ENCODE measurements at regions not wholly inside any gene's neighbourhood (a gene's known extent, or its start where the extent isn't known, plus 50 kb on each side); places are given as distances from the start of the nearest gene placed in this dataset.
A peak's percentile ranks its signal among the peaks of the same experiment; 100 is the strongest.

DNA sequence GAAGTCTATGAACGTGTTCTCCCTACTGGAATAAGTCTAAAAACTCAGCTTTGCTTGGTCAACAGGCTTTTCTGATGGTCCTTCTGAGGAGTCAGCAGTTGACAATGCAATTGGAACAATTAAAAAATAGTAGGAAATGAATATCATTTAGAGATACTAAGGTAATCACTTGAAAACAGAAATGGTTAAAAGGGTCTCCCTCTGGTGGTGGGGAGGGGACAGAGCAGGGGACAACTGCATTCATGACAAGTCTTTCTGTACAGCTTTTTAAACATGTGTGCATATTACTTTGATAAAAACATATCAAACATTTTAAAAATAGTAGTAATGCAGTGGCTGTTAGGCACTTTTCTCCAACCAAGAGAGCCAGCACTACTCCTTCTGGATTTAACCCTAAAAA lies 119.9 kb upstream of the FHIT start:
- no peak overlapping the region for H3K9ac ChIP-seq
- H3F3A ChIP-seq (ENCODE audit: low read depth) = no peaks in the 10 kb centered on the region
- H3K4me2 ChIP-seq = no peak overlapping the region
- H3K27me3 ChIP-seq = no peaks in the 10 kb centered on the region
- no peaks in the 10 kb centered on the region for H3K4me1 ChIP-seq
- H3K9me3 ChIP-seq (ENCODE audit: low read depth) = no peaks in the 10 kb centered on the region
- Mint-ChIP-seq H3K4me3 (no peak overlapping the region), H3K9me3 (peaks cover 7% of the 10 kb centered on the region), H3K27ac (no peak overlapping the region), H3K4me1 (peaks cover 5% of the 10 kb centered on the region), H3K27me3 (ENCODE audit: insufficient read depth, low read depth) (peaks cover 8% of the 10 kb centered on the region), H3K36me3 (no peaks in the 10 kb centered on the region)
- TF ChIP-seq EZH2 (IDR thresholded peaks at IDR 0.05) = no peak
- no peak for TF ChIP-seq EZH2phosphoT487 (IDR thresholded peaks at IDR 0.05)
- TF ChIP-seq, protein P1, sequence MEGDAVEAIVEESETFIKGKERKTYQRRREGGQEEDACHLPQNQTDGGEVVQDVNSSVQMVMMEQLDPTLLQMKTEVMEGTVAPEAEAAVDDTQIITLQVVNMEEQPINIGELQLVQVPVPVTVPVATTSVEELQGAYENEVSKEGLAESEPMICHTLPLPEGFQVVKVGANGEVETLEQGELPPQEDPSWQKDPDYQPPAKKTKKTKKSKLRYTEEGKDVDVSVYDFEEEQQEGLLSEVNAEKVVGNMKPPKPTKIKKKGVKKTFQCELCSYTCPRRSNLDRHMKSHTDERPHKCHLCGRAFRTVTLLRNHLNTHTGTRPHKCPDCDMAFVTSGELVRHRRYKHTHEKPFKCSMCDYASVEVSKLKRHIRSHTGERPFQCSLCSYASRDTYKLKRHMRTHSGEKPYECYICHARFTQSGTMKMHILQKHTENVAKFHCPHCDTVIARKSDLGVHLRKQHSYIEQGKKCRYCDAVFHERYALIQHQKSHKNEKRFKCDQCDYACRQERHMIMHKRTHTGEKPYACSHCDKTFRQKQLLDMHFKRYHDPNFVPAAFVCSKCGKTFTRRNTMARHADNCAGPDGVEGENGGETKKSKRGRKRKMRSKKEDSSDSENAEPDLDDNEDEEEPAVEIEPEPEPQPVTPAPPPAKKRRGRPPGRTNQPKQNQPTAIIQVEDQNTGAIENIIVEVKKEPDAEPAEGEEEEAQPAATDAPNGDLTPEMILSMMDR (IDR thresholded peaks at IDR 0.05) = peak; percentile 89
- H3K79me2 ChIP-seq (ENCODE audit: low read depth) = no peaks in the 10 kb centered on the region
- DNase-seq (ENCODE audit: low spot score) = peak; percentile 34
- no peaks in the 10 kb centered on the region for H3K36me3 ChIP-seq
- H2AFZ ChIP-seq (replicated peaks) = no peak overlapping the region
- no peaks in the 10 kb centered on the region for H4K20me1 ChIP-seq (ENCODE audit: low read depth)
- no peak overlapping the region for H3K27ac ChIP-seq
- no peak overlapping the region for H3K4me3 ChIP-seq

DNA sequence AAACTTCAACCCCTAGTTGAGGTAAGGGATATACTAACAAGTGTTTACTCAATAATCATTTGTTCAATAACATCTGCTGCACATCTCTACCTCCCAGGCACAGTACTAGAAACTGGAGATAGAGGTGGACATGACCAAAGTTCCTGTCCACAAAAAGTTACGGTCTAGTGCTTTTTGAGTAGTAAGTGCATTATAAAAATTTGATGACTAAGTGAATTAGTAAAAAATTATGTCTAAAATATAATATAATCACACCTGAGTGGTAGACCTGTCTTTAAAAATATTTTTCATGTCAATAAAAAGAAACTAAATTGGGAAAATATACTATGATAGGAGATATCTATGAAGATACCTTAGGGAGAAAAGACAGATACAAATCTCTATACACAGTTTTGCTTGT lies 121.5 kb upstream of the FHIT start:
- H3K4me2 ChIP-seq = no peak overlapping the region
- no peaks in the 10 kb centered on the region for H4K20me1 ChIP-seq (ENCODE audit: low read depth)
- H3K27me3 Mint-ChIP-seq (ENCODE audit: insufficient read depth, low read depth) = peaks cover 8% of the 10 kb centered on the region
- H3K9me3 Mint-ChIP-seq = peaks cover 2% of the 10 kb centered on the region
- no peaks in the 10 kb centered on the region for H3F3A ChIP-seq (ENCODE audit: low read depth)
- no peak for TF ChIP-seq EZH2 (IDR thresholded peaks at IDR 0.05)
- TF ChIP-seq, protein P1 (IDR thresholded peaks at IDR 0.05) = no peak
- TF ChIP-seq EZH2phosphoT487 (IDR thresholded peaks at IDR 0.05) = no peak
- no peaks in the 10 kb centered on the region for H3K79me2 ChIP-seq (ENCODE audit: low read depth)
- H3K27ac ChIP-seq = no peak overlapping the region
- peaks cover 5% of the 10 kb centered on the region for H3K4me1 Mint-ChIP-seq
- H2AFZ ChIP-seq (replicated peaks) = no peak overlapping the region
- no peaks in the 10 kb centered on the region for H3K27me3 ChIP-seq
- no peaks in the 10 kb centered on the region for H3K36me3 ChIP-seq
- no peak for DNase-seq (ENCODE audit: low spot score)
- no peaks in the 10 kb centered on the region for H3K4me1 ChIP-seq
- H3K9me3 ChIP-seq (ENCODE audit: low read depth) = no peaks in the 10 kb centered on the region
- no peak overlapping the region for H3K4me3 Mint-ChIP-seq
- no peak overlapping the region for H3K9ac ChIP-seq
- H3K27ac Mint-ChIP-seq = no peak overlapping the region
- H3K4me3 ChIP-seq = no peak overlapping the region
- no peaks in the 10 kb centered on the region for H3K36me3 Mint-ChIP-seq

DNA sequence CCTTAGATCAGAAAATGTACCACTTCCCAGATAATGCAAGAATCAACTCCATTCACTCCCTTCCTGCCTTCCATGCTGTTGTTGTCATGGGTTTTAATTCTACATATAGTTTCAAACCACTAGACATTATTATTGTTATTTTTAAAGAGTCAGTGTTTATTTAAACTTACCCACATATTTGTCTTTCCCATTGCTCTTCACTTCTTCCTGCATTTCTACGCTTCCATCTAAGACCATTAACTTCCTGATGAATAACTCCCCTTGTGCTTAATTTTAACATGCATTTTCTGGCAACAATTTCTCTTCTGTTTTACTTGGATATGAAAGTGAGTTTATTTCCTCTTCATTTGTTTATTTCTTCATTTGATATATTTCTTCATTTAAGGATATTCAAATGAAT lies 127.1 kb upstream of the FHIT start:
- Histone ChIP-seq H3F3A (ENCODE audit: low read depth) (no peaks in the 10 kb centered on the region), H3K9me3 (ENCODE audit: low read depth) (no peaks in the 10 kb centered on the region), H3K36me3 (no peaks in the 10 kb centered on the region), H3K9ac (no peak overlapping the region), H3K4me3 (no peak overlapping the region), H3K27ac (no peak overlapping the region), H3K4me2 (no peak overlapping the region), H3K79me2 (ENCODE audit: low read depth) (no peaks in the 10 kb centered on the region), H2AFZ (replicated peaks) (no peak overlapping the region), H3K27me3 (no peaks in the 10 kb centered on the region), H4K20me1 (ENCODE audit: low read depth) (no peaks in the 10 kb centered on the region), H3K4me1 (no peaks in the 10 kb centered on the region)
- DNase-seq (ENCODE audit: low spot score) = no peak
- H3K36me3 Mint-ChIP-seq = no peaks in the 10 kb centered on the region
- no peak overlapping the region for H3K4me3 Mint-ChIP-seq
- H3K9me3 Mint-ChIP-seq = peaks cover 4% of the 10 kb centered on the region
- peaks cover 3% of the 10 kb centered on the region for H3K27me3 Mint-ChIP-seq (ENCODE audit: insufficient read depth, low read depth)
- no peak overlapping the region for H3K27ac Mint-ChIP-seq
- TF ChIP-seq EZH2phosphoT487 (IDR thresholded peaks at IDR 0.05) = no peak
- no peaks in the 10 kb centered on the region for H3K4me1 Mint-ChIP-seq

DNA sequence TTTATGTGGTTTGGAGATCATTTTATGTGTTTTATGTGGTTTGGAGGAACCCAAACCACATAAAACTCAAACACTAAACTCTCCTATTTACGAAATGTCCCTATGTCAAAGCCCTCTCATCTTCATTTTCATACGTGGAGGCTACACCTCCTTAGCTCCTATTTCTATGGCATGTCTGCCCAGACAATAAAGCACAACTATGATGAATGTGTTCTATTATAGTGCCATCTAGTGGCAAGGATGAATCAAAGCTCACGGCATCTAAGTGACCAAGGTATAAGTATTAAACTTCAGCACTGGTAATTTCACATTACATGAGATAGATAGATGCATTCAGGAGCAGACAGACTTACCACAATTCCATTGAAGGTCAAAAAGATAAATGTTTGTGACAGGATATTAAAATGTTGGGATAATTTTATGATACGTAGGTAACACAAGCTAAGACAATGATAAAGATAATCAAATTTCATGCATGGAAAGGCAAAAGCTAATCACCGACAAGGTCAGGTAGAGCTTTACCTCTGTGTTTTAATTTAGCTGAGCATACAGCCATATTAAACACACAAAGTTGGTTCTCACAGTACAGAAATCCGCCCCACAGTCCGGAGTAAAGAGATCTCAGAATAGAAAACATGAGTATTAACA lies 130.6 kb upstream of the FHIT start:
- Histone ChIP-seq H3K79me2 (ENCODE audit: low read depth) (no peaks in the 10 kb centered on the region), H3K4me1 (no peaks in the 10 kb centered on the region), H3F3A (ENCODE audit: low read depth) (no peaks in the 10 kb centered on the region), H3K4me3 (no peak overlapping the region), H3K36me3 (no peaks in the 10 kb centered on the region), H4K20me1 (ENCODE audit: low read depth) (no peaks in the 10 kb centered on the region), H3K9ac (no peak overlapping the region), H3K9me3 (ENCODE audit: low read depth) (no peaks in the 10 kb centered on the region), H3K27ac (no peak overlapping the region), H2AFZ (replicated peaks) (no peak overlapping the region), H3K27me3 (no peaks in the 10 kb centered on the region), H3K4me2 (no peak overlapping the region)
- Mint-ChIP-seq H3K27me3 (ENCODE audit: insufficient read depth, low read depth) (peaks cover 2% of the 10 kb centered on the region), H3K36me3 (no peaks in the 10 kb centered on the region), H3K4me1 (no peaks in the 10 kb centered on the region), H3K9me3 (peaks cover 7% of the 10 kb centered on the region), H3K27ac (no peak overlapping the region), H3K4me3 (no peak overlapping the region)
- no peak for TF ChIP-seq EZH2phosphoT487 (IDR thresholded peaks at IDR 0.05)
- TF ChIP-seq EZH2 (IDR thresholded peaks at IDR 0.05) = no peak
- TF ChIP-seq, protein P1 (IDR thresholded peaks at IDR 0.05) = peak; percentile 66
- DNase-seq (ENCODE audit: low spot score) = peak; percentile 42
